Right cardiac atrium (tissue), 5 donors: ENCODE measurements at regions not wholly inside any gene's neighbourhood (a gene's known extent, or its start where the extent isn't known, plus 50 kb on each side); places are given as distances from the start of the nearest gene placed in this dataset.

Experiments
- ATAC-seq, 2 donors: fragments of 200-7000 bp; cut with Tn5 transposase; one replicate each; pipeline versions ENCODE4 v1.8.0 to v1.9.1; 2020; ENCODE audit warnings: moderate library complexity in 2 of 2, mild to moderate bottlenecking in 1 of 2
- DNase-seq, 3 donors: peaks; one replicate each; pipeline ENCODE4 v3.0.0-alpha.2; 2020
- H3K27ac ChIP-seq: one replicate; pipeline ENCODE4 v1.5.1; 2013; ENCODE audit warnings: mild to moderate bottlenecking, low read length, control low read depth, moderate library complexity
- H3K27me3 ChIP-seq: one replicate; pipeline ENCODE4 v1.6.1; 2013; ENCODE audit not compliant: control insufficient read depth, insufficient read depth
- H3K4me1 ChIP-seq: one replicate; pipeline ENCODE4 v1.6.1; 2013; ENCODE audit warnings: low read length; ENCODE audit not compliant: control insufficient read depth, insufficient read depth
- H3K4me3 ChIP-seq: one replicate; pipeline ENCODE4 v1.5.1; 2013; ENCODE audit warnings: low read length, control low read depth
- H3K9me3 ChIP-seq: one replicate; pipeline ENCODE4 v1.6.1; 2013; ENCODE audit warnings: low read length; ENCODE audit not compliant: control insufficient read depth
- WGBS: extraction: QIAGEN DNeasy Blood & Tissue Kit; methylation state at CpG from one replicate; pipeline ENCODE4 v1.1.7; 2013; 5-methylcytosine and 5-hydroxymethylcytosine counted together
- intact Hi-C, 4 donors: fragments of 100-400 bp; cut with DNase I; formaldehyde crosslinking; loops; one replicate each; pipeline versions ENCODE4 v1.11.0 to v1.14.0; 2022 to 2023
- donor health status: healthy with polysubstance abuse.
- donor health status: DM: no; HTN: yes; CAD: no.
- donor health status: DM: no; HTN: no; CAD: no.
- donor health status: DM: no; HTN: yes; CAD: no; lungs with severe emphysema.
- donor health status: DM: yes; HTN: yes; CAD: no.

GRCh38 chr22:22113701-22114100 is 130.9 kb upstream of the VPREB1 start:
- DNase-seq (no peak), ATAC-seq (no peak)
- intact Hi-C loops, result no loop called here
- H3K4me3 ChIP-seq, result no peak overlapping the region
- no peaks in the 10 kb centered on the region for H3K4me1 ChIP-seq
- no peaks in the 10 kb centered on the region for H3K9me3 ChIP-seq
- H3K27me3 ChIP-seq, result no peaks in the 10 kb centered on the region
- no peak overlapping the region for H3K27ac ChIP-seq

DNA sequence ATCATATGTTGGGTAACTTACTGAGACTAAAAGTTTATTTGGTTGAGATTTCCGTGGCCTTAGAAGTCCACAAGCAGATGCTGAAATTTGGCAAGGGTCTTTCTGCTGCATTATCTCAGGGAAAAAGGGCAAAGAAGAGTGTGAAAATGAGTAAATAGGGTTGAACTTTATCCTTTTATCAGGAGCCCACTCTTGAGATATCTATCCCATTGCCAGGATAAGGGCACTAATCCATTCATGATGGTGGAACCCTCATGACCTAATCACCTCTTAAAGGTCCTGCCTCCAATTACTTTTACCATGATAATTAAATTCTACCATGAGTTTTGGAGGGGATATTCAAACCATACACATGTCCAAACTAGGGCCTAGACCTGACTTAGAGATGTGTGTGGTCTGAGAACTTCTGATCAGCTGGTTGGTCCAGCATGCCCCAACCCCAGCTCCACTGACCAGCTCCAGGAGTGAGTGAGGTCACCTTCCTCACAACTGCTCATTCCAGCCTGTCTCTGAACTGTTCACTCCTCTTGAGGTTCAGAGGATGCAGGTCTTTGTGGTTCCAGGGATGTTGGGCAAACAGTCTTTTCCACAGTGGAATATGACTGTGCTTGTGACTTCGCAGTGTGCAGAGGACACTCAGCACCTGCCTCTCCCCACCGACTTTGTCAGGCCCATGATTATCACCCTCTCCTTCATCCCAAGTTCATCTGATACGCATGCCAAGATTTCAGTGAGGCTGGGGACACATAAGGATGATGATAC is 130.1 kb upstream of the TOP3B start:
- intact Hi-C loops, result no loop called here
- no peak overlapping the region for H3K4me3 ChIP-seq
- DNase-seq (no peak), ATAC-seq (no peak)
- H3K4me1 ChIP-seq, result no peaks in the 10 kb centered on the region
- no peaks in the 10 kb centered on the region for H3K9me3 ChIP-seq
- no peak overlapping the region for H3K27ac ChIP-seq
- H3K27me3 ChIP-seq, result no peaks in the 10 kb centered on the region
- 92% methylated on average over 4 of the region's 4 CpGs for WGBS

DNA sequence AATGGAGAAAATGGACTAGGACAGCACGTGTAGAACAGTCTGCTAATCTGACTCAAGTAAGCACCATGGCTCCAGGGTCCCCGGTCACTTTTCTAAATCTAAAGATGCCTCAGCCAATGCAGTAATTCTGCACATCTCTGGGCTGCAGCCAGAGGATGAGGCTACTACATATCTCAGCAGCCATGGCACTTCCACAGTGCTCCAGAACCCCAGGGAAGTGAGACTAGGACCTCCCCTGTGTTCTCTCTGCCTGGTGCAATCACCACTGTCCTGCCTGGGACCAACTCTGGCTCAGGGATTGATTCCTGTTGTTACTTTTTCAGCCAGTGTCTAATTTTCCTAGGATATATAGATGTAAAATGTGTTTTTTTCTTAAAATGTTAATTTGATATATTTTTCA is 129.4 kb upstream of the TOP3B start:
- H3K27ac ChIP-seq, result no peak overlapping the region
- H3K27me3 ChIP-seq, result no peaks in the 10 kb centered on the region
- H3K4me1 ChIP-seq, result no peaks in the 10 kb centered on the region
- ATAC-seq (no peak), DNase-seq (no peak)
- intact Hi-C loops, result no loop called here
- H3K9me3 ChIP-seq, result no peaks in the 10 kb centered on the region
- 73% methylated on average over 2 of the region's 2 CpGs for WGBS
- no peak overlapping the region for H3K4me3 ChIP-seq

DNA sequence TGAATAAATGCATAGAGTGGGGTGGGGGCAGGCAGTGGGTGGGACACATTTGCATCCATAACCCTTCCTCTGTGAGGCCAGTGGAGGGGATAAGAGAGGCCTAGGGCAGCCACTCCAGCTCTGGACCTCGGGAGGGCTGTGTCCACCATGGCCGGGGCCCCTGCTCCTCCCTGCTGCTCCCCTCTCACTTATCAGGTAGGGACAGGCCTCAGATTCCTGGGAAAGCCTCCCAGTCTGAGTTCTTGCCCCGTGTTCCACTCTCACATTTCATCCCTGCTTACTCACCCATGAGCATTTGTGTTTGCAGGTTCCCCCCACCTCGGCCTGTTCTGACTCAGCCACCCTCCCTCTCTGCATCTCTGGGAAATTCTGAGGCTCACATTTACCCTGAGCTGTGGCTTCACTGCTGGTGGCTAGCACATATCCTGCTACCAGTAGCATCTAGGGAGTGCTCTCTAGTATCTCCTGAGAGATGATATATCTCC is 128.7 kb upstream of the TOP3B start:
- Histone ChIP-seq H3K4me3 (no peak overlapping the region), H3K27ac (no peak overlapping the region), H3K9me3 (no peaks in the 10 kb centered on the region), H3K27me3 (no peaks in the 10 kb centered on the region), H3K4me1 (no peaks in the 10 kb centered on the region)
- WGBS, result 42% methylated on average over 4 of the region's 4 CpGs
- peak in 1 of 2 donors; percentile 23 for ATAC-seq
- DNase-seq, result no peak
- intact Hi-C loops, result no loop called here

DNA sequence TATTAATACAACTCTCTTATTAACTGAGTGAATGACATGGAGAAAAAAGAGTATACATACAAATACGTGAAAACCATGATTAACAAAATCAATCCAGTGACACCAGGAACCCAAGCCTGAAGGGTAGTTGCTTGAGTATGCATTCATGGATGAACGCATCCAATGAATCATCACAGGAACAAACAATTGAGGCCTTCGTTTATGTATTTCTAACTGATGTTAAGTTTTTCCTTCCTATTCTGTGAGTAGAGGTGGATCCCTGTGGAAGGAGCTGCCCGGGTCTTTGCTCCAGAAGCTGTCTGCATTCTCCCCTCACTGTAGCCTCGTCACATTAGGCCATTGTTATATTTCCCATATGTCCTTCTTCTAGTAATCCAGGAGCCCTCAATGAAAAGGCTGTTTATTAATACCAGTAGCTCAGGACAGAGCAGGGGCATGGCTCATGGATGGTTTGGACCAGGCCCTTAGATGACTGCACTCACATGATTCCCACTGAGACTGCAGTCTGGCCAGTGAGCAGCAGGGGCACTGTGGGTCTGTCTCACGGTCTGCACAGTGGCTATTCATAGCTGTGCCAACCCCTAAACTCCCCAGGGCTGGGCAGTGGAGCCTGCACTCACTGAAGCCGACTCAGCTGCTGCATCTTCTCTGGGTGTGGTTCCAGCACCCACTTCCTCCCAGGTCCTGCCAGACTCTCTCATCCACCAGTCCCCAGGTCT is 128.1 kb upstream of the TOP3B start:
- ATAC-seq (peak; percentile 81 to 93), DNase-seq (peak; percentile 47 to 66 (median 63))
- 61% methylated on average over 7 of the region's 7 CpGs for WGBS

DNA sequence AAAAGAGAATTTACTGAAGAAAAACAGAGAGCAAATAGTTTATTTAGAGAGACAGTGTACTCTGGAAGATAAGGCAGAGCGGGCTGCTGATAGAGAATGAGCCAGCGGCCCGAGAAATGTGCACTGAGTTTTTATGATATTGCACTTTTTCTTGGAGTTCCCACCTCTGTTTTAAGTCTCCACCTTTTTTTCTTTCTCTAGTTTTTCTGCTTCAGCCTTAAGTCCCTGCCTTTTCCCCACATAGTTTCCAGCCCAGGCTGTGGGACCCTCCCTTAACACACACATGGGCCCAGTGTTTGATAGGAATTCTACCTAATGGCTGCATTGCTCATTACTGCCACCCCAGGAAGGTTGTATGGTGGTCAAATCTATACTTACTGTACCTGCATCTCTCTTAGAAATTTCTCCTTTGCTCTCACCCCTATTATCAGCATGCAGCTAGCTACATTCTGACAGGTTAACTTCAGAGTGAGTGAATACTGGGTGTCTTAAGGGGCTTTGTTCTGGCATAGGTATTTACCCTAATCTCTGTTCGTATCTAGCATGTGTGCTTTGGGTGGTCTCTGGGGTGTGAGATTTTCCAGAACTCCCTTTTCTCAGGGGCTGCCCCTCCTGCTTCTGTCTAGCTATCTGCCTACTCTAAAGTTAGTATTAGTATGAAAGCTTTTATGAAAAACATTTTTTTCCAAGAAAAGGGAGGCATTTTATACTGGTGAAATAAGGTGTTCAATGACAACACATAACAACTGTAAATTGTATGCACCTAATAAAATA is 127.3 kb upstream of the TOP3B start:
- ATAC-seq (no peak), DNase-seq (no peak)
- WGBS, result 77% methylated on average over 4 of the region's 4 CpGs
- H3K9me3 ChIP-seq, result no peaks in the 10 kb centered on the region
- H3K4me3 ChIP-seq, result no peak overlapping the region
- H3K27ac ChIP-seq, result no peak overlapping the region
- H3K27me3 ChIP-seq, result no peaks in the 10 kb centered on the region
- no peaks in the 10 kb centered on the region for H3K4me1 ChIP-seq
- intact Hi-C loops, result no loop called here

More for the DNA sequence above, 128.1 kb upstream of the TOP3B start:
- Histone ChIP-seq H3K4me3 (no peak overlapping the region), H3K27ac (no peak overlapping the region), H3K4me1 (no peaks in the 10 kb centered on the region), H3K9me3 (no peaks in the 10 kb centered on the region), H3K27me3 (no peaks in the 10 kb centered on the region)
- intact Hi-C loops, result no loop called here

- Histone ChIP-seq H3K27me3 (no peaks in the 10 kb centered on the region), H3K27ac (no peak overlapping the region), H3K4me1 (no peaks in the 10 kb centered on the region), H3K9me3 (no peaks in the 10 kb centered on the region), H3K4me3 (no peak overlapping the region)
- DNase-seq, result no peak
- intact Hi-C loops, result no loop called here
- no peak for ATAC-seq
These were observed 124.3 kb upstream of the TOP3B start for GRCh38 chr22:22106855-22107254.

DNA sequence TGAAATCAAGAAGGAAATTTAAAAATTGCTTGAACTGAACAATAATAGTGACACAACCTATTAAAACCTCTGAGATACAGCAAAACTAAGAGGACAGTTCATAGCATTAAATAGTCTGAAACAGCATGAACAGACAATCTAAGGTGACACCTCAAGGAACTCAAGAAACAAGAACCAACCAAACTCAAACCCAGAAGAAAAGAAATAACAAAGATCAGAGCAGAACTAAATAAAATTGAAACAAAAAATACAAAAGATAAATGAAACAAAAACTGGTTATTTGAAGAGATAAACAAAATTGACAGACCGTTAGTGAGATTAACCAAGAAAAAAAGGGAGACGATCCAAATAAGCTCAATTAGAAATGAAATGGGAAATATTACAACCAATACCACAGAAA is 122.8 kb upstream of the TOP3B start:
- no peak for ATAC-seq
- Histone ChIP-seq H3K27me3 (no peaks in the 10 kb centered on the region), H3K9me3 (no peaks in the 10 kb centered on the region), H3K4me3 (no peak overlapping the region), H3K4me1 (no peaks in the 10 kb centered on the region), H3K27ac (no peak overlapping the region)
- no peak for DNase-seq
- intact Hi-C loops, result no loop called here
- WGBS, result 83% methylated on average over 2 of the region's 2 CpGs

GRCh38 chr22:22103078-22103875 is 120.7 kb upstream of the TOP3B start:
- DNase-seq (no peak), ATAC-seq (no peak)
- Histone ChIP-seq H3K27ac (no peak overlapping the region), H3K4me3 (no peak overlapping the region), H3K9me3 (no peaks in the 10 kb centered on the region), H3K27me3 (no peaks in the 10 kb centered on the region), H3K4me1 (no peaks in the 10 kb centered on the region)
- intact Hi-C loops, result no loop called here
- 66% methylated on average over 8 of the region's 8 CpGs for WGBS

DNA sequence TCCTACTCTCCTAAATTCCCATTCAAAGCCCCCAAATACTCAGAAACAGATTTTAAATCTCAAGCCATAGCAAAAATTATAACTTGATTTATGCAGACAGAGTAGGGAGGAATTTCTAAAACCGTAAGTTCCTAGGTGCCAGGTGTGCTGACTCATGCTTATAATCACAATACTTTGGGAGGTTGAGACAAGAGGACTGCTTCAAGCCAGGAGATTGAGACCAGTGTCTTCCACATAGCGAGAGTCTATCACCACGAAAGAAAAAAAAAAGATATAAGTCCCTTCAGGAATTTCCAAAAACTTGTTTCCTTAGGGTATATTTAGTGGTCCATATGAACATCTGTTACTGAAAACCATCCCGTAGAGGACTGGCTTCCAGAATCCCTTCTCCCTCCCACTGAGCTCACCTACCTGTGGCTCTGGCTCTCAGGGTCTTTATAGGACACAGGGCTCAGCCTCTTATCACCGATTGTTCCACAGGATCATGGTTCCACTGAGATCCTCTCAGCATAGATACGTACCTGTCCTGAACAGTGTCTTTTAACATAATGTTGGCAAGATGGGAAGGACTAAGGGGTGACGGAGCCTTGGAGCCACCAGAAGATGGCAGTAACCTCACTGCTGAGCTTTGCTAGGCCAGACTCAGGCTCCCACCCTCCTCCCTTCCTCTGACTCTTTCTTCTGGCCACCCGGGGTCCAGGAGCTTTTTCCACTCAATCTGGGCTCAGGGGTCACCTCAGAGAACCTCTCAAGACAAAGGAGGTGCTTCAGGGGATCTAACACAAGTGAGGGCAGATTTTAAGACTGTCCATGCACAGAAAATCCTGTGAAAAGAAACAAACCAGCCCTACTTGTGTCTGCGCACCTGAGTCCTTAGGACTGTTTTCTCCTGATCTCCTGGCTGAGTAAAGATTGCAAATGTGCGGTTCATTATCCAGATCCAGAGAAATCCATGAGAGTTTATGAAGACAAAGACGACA is 117.5 kb upstream of the TOP3B start:
- no peaks in the 10 kb centered on the region for H3K9me3 ChIP-seq
- no peak overlapping the region for H3K4me3 ChIP-seq
- no peaks in the 10 kb centered on the region for H3K4me1 ChIP-seq
- intact Hi-C loops, result no loop called here
- 66% methylated on average over 11 of the region's 11 CpGs for WGBS
- no peak overlapping the region for H3K27ac ChIP-seq
- H3K27me3 ChIP-seq, result no peaks in the 10 kb centered on the region
- ATAC-seq, result no peak
- DNase-seq, result no peak
